NCI-H1436 (cell line): ENCODE measurements at regions not wholly inside any gene's neighbourhood (a gene's known extent, or its start where the extent isn't known, plus 50 kb on each side); places are given as distances from the start of the nearest gene placed in this dataset.

Source experiments
- DNase-seq: peaks from one replicate; lab custom pipeline; 2025; lab: John Stamatoyannopoulos, UW

DNA sequence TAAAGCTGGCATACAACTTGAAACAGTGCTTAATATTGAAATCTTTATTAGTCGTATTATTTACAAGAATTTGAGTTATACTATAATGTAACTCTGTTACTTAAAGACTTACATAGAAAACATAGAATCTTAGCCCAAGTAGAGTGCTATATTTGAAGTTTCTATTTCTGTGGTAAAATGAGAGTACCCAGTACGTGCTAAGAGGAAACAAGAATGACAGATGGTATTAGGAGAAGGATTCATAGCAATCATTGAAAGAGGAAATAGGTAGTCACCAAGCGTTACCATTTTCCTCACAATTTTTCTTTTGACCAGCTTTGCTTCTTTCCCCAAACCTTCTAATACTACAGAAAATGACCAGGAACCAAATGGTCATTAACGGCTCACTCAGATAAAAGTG is 412.1 kb upstream of the GRIA3 start:
- no peak for DNase-seq

DNA sequence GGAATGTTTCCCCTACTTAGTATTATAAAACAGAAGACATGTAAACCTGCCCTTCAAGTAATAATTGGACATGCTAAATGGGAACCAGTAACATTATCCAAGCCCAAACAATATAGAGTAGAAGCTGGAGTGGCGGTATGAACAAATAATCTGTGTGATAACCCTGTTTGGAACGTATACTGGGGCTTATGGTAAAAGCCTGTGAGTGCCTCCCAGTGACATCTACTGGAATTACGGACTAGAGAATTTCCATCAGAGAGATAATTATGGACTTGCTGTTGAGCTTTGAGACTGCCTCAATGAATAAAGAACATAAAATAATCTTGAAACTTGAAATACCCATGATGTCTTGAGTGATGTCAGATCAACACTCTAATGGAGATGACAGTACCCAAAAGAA is 406.3 kb upstream of the GRIA3 start:
- DNase-seq, result no peak

DNA sequence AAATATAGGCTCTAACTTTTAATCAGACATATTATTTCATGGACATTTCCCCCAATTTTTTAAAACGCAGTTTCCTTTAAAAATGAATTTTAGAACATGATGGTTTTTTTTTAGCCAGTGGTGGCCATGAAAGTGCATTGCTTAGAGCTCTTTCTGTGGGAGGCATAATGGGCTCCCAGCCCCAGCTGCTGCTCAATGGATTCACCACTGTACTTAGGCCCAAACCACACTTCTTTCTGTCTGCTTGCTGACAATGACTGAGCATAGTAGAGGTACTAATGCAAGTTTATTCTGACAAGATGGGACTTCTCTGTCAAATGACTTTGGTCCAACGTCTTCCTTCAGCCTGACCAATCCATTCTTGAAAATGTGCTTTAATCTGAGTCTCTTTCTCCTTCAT is 400.2 kb upstream of the GRIA3 start:
- DNase-seq, result no peak

DNA sequence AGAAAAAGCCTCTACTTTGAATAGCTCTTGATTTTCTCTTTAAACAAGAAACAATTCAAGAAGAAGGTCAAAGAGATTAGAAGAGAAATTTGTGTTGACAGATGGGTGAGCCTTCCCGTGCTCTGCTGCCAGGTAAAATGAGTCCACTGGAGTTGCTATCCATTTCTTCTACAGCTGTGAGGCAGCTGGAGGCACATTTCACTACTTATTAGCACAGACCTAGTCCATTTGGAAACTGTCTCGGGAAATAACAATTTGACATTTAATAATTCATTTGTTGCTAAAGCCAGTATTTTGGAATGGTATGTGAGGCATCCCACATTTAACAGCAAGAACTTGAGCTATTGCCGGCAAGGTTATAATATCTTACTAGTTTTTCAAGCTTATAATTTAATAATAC is 396.8 kb upstream of the GRIA3 start:
- DNase-seq, result no peak

DNA sequence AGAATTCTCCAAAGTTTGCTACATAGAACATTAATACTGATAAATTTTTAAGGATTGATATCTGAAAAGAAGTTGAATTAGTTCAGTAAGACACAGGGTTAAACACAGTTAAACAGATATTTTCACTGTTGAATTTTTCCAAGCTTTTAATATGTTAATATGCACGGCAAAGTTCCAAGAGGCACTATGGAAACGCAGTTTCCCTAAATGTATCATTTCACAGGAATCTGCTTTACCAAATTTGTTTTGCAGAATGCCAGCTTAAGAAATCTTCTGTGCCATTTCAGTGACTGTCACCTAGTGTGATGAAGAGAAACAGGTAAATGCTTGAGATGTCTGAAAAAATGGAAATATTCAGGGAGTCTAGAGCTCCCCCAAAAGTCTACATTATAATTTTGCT is 395.9 kb upstream of the GRIA3 start:
- no peak for DNase-seq

DNA sequence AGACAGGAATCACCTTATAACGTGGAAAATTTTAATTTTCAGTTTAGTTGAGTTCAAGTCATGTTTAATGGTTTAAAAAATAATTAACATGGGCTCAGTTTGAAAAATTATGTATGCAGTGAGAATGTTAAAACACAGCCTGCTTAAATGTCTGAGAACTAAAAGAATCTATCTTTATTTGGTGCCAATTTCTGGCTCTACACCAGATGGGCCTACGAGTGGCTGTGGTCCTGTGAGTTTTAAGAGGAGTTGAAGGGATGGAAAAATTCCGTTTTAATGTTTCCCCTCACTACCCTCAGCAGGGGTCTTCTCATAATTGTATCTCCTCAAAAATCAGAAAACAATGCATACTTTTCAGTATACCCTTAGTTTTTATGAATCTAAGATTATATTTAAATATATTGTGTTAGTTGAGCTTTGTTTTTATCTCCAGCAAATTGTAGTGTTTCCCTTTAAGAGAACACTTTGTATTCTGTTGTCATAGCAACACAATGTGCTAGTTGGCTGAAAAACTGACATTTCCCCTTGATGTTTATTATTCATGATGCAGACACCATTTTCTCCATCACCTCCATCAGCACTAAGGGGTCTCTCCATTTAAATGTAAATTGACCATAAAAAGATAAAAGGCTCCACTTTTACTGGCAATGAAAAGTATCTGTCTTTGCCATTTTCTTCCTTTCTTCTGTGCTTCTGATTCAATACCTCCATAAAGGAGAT is 393.5 kb upstream of the GRIA3 start:
- DNase-seq, result no peak

DNA sequence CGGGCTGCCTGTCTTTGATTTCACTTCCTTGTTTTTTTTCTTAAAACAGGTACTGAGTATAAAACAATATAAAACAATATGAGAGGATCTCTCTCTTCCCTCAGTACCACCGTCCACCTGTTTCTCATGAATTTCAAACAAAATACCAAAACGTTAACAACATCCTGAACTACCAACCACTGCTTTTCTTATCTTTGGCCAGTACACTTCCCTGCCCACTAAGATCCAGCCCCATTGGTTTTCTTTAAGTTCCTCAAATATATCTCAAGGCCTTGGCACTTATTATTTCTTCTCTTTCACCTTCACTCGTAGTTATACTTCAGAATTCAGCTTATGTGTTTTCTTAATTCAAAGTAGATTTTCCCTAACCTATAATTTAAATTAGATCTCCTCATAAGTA is 370.2 kb upstream of the GRIA3 start:
- no peak for DNase-seq

DNA sequence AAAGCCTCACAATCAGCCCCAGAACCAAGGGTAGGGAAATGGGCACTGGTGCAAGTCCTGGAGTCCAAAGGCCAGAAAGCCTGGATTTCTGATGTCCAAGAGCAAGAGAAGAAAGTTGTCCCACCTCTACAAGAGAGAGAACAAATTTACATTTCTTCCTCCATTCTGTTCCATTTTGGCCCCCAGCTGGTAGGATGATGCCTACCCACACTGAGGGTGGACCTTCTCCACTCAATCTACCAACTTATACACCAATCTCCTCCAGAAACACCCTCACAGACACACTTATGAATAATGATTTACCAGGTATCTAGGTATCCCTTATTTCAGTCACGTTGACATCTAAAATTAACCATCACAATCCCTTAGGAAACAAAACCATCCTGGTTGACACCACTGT is 367.8 kb upstream of the GRIA3 start:
- DNase-seq, result no peak

DNA sequence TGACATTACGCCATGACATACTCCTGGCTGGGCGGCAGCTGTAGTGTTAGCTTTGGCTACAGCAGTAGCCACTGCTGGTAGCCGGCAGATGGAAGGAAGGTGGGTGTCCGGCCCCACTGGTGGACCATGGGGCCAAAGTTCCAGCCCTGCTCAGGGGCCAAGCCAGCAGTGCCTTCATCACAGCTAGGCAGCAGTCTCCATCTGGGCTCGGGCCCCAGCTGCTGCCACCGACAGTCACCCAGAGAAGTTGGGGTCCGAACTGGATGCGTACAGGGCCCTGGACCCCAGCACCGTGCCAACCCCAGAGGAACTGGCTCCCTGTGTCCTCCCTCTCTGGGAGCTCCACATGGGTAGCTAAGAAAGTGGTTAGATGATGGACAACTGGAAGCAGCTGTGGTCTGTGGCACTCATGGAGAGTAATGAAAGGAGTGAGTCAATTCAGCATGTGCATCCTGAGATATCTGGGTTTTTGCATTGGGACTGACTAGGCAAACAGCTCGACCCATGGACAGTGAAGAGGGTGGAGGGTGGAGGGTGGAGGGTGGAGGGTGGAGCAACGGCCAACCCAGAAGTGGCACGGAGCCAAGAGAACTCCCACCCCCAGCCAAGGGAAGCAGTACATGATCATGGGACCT is 366.6 kb upstream of the GRIA3 start:
- no peak for DNase-seq

DNA sequence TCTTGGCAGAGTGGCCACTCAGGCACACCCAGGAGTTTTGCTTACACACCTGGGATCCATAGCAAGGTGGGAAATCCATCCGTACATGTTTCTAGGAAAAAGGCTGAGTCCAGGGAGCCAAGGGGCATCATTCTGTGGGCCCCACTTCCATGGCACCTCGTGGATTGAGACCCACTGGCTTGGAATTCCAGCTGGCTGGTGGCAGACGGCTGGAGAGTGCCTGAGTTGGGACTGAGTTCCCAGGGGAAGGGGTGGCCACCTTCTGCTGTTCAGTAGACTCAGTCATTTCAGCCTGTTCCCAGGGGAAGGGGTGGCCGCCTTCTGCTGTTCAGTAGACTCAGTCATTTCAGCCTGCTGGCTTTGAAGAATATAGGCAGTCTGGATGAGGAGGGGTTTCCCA is 366.0 kb upstream of the GRIA3 start:
- DNase-seq, result no peak

DNA sequence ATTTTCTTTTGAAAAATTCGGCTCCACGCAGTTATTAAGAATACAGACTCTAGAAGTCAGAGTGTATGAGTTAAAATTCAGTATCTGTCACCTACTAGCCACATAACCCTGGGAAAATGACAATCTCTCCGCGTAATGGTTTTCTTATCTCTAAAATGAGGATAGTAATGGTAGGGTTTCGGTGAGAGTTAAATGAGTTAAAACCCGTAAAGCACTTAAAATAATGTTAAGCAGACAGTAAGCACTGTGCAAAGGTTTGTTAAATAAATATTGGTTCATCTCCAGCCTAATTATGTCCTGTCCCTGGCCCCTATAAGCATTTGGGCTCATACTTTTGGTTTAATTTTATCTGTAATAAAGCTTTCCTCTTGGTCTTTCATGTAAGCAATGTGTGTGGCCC is 350.8 kb upstream of the GRIA3 start:
- no peak for DNase-seq

DNA sequence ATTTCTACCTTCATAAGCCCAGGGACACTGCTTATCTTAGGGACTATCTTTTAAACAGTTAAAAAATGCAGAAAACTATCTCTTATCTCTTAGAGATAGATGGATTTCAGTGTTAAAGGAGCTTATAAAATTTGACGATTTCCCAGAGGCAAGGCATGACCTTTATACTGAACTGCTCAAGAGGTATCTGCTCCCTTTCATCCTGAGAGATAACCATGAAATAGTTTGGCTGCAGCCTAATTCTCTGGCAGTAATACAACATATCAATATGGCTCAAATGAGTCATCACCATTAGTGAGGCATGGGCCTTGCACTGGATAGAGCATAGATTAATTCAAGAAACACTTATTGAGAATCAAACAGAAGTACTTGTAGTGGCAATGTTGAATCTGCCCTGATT is 348.2 kb upstream of the GRIA3 start:
- DNase-seq, result no peak

DNA sequence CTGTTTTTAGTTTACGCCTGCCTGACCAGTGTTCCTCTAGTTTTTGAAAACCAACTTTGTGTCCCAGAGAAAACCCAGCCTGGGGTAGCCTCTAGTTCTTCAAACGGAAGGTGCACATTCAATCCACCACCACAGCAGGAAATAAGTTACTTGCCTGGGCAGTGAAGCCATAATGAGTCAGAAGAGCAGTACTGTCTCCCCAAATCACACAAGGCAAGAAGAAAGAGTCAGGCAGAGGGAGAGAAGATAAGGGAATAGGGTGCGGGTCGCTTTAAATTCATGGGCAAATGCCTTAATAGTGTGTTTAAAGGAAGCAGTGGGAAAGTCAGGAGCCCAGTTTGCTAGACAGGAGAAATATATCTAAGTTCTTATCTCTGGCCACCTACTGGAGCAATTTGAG is 333.8 kb upstream of the GRIA3 start:
- DNase-seq, result no peak

DNA sequence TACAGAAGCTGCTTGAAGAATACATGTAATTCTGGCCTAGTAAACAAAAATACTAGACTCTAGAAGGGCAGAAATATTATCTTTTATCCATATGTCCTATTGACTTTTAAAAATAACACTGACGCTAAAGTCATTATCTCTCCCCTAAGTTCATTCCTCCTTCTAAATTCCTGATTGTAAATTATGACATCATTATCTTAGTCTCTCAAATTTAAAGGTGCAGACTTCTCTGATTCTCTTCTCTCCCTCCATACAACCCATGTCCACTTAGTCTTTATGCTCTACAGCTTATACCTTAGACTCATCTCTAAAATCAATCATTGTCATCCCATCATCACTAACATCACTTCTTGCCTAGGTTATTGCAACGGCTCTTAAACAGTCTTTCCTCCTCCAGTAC is 327.9 kb upstream of the GRIA3 start:
- no peak for DNase-seq

DNA sequence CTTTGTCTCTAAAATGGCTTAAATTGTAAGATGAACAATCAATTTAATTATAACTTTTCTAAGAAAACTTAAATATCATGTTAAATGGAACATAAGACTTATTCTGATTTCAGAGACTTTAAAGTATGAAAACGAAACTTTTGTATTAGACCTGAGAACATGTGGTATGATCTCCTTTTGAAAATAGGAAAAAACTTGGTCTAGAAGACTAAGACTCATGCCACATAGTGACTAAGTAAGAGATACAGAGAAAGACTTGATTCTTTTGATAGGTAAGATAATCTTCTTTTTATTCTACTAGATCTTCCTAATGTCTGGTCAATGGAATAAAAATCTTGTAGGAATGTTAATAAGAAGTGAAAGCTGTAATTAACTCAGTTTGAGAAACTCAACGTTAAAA is 326.3 kb upstream of the GRIA3 start:
- no peak for DNase-seq

DNA sequence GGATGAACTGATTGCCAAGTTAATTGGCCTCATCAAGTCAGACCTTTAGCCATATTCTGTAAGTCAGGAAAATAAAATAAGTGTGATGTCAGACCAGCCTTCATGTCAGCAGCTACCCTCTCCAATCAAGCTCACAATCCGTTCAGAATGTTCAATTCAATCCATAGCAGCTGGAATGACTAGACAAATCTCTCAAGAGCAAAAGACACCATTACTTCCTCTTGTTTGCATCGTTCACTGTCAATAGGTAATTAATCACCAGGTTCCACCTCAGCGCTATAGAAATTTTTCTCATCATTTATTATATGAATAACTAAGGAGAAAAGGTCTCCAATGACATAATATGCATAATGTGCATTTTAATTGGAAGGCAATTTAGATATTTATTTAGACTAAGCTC is 321.0 kb upstream of the GRIA3 start:
- DNase-seq, result no peak

DNA sequence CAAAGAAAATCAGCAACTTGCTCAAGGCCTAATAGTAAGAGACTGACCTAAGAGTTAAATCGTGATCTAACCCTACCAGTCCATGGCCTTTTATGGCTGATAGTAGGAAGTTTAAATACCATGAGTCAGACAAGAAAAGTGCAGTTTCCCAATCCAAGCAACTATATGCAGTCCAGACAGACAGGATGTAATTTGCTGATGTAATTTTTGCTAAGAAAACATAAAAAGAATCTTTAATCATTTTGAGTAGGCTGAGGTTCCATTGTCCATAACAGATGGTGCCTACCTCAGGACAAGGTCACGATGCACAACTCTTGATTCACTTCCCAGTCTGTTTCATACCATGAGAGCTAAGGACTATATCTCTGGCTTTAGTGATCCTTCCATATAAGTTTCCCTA is 317.5 kb upstream of the GRIA3 start:
- no peak for DNase-seq

DNA sequence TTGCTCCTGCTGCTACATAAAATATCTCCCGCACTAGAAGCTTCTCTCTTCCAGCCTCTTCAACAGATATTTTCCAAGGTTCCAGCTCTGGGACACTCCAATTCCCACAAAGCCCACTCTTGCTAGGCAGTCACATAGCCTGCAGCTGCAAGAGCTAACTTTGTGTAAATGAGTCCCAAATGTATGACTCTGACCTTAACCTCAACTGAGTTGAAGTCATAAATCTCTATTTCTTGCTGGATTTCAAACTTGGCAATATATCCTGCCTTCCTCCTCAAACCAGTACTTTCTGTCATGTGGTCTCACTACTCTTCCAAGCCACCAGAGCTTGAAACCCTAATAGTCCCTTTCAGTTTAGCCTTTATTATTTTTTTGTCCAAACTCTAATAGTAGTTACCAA is 315.4 kb upstream of the GRIA3 start:
- no peak for DNase-seq

DNA sequence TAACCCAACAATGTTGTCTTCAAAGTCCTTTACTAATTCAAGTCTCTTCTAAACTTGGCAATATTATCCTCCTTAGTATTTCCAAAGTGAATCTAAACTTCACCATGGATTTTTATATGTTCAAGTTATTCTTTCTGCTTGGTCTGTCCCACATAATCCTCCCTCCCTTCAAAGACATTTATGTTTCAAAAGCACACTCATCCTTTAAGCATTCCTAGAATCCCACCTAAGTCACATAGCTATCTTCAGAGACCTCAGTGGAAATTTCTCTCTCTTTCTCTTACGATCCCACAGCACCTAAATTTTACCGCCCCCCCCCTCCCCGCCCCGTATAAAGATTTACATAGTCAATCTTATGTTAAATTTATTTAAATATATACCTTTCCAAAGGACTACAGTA is 314.9 kb upstream of the GRIA3 start:
- no peak for DNase-seq

DNA sequence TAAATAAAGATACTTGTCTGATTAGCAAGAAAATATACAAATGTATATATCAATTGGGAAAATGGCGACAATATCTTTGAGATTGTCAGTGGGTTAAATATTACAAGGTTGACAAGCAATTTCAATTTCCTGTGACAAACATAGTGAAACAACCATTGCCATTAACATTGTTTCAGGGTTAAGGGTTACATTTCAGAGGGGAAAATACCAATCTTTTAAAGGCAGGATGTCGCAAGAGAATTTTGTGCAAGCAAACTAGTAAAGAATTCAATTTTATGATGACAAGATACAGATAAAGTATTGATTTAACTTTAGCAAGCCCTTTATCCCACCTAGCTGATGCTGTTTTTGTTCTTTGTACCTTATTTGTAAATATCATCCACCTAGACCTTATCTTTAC is 305.8 kb upstream of the GRIA3 start:
- no peak for DNase-seq

DNA sequence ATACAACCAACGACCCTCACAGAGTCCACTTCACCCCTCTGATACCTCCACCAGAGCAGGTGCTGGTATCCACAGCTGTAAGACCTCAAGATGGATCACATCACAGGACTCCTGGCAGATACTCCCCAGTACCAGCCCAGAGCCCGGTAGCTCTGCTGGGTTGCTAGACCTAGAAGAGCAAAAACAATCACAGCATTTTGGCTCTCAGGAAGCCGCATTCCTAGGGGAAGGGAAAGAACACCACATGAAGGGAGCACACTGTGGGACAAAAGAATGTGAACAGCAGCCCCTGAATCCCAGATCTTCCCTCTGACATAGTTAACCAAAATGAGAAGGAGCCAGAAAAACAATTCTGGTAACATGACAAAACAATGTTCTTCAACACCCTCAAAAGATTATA is 303.1 kb upstream of the GRIA3 start:
- no peak for DNase-seq

DNA sequence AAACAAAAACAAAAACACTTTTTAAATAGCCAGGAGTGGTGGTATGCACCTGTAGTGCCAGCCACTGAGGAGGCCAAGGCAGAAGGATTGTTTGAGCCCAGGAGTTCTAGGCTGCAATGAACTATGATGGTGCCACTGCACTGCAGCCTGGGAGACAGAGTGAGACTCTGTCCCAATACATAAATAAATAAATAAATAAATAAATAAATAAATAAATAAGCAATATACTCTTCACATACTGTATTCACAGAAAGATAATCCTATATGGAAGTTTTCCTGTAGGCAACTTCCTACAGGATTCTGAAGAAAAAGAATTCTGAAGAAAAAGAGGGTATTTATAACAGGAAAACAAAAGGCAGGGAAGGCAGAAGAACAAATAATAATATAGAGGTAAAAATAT is 293.3 kb upstream of the GRIA3 start:
- no peak for DNase-seq

DNA sequence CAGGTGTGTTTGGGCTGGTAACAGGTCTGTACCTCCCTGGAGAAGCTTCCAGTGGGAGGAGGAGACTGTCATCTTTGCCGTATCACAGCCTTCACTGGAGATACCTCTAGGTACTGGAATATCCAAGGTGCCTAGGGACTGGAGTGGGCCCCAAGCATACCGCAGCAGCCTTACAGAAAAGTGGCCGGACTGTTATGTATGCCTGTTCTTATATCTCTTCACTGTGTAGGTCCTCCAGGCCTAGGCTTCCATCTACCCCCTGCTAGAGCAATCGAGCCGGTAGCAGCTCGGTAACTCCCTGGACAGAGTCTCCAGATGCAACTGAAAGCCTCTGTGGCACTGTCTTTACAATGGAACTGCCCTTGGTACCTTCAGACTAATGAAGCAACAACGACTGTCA is 277.4 kb upstream of the GRIA3 start:
- no peak for DNase-seq

DNA sequence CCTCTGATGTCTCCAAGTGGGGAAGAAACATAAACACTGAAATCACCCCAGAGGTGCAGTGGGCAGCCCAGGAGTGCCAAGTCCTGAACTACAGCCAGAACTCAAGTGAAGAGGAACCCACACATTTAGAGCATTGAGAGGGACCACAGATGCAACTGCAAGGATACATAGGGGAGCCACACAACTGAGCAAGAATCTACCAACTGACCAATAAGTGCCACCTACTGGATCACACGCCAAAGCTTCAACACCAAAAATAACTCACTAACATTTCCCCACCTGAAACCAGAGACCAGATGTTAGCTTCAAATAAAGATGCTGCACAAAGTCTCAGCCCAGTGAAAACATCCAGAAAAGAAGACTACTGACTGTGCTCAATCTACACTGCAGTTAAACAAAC is 276.7 kb upstream of the GRIA3 start:
- no peak for DNase-seq
